IMR-90 (cell line): ENCODE measurements at regions not wholly inside any gene's neighbourhood (a gene's known extent, or its start where the extent isn't known, plus 50 kb on each side); places are given as distances from the start of the nearest gene placed in this dataset.

ENCODE experiments used
- ATAC-seq: fragments of 200-7000 bp; cut with Tn5 transposase; 2 replicates; pipeline ENCODE4 v1.9.1; 2020; ENCODE audit warnings: low read depth, mild to moderate bottlenecking, moderate library complexity
- BruUV-seq: library from RNA; stranded (reverse); fragments of 400-500 nt; replicated peaks from 2 replicates; lab custom pipeline; 2021; lab: Mats Ljungman, UMichigan
- CTCF ChIA-PET: fragments of 300-600 bp; formaldehyde crosslinking; extraction: SDS; loops from one replicate; lab custom pipeline; 2021; ENCODE audit warnings: antibody characterized with exemption; lab: Yijun Ruan, JAX
- POLR2A ChIA-PET: fragments of 300-600 bp; sonication (Branson Sonifier 250); formaldehyde crosslinking; loops from one replicate; lab custom pipeline; 2022; ENCODE audit warnings: antibody characterized with exemption; ENCODE audit not compliant: unreplicated experiment; lab: Charles Lee
- DNase-seq: peaks from one replicate; pipeline ENCODE4 v3.0.0; 2013
- H2AFZ ChIP-seq: replicated peaks from 2 replicates; pipeline ENCODE3; 2013; ENCODE audit warnings: low read length, mild to moderate bottlenecking; ENCODE audit not compliant: poor library complexity
- H2AK5ac ChIP-seq: 2 replicates; pipeline ENCODE4 v1.6.1; 2013; ENCODE audit warnings: low read depth, low read length, inconsistent platforms
- H2AK9ac ChIP-seq: replicated peaks from 2 replicates; pipeline ENCODE3; 2013; ENCODE audit warnings: mild to moderate bottlenecking, low read depth, low read length, moderate library complexity; ENCODE audit not compliant: poor library complexity
- H2BK120ac ChIP-seq: 2 replicates; pipeline ENCODE4 v1.6.1; 2013; ENCODE audit warnings: low read depth, low read length, inconsistent platforms
- H2BK15ac ChIP-seq: 3 replicates; pipeline ENCODE4 v1.6.1; 2013; ENCODE audit warnings: low read depth, low read length, inconsistent platforms
- H2BK20ac ChIP-seq: 2 replicates; pipeline ENCODE4 v1.6.1; 2013; ENCODE audit warnings: low read depth, mild to moderate bottlenecking, inconsistent platforms, low read length, moderate library complexity
- H2BK5ac ChIP-seq: 2 replicates; pipeline ENCODE4 v1.6.1; 2013; ENCODE audit warnings: mild to moderate bottlenecking, low read depth, low read length, inconsistent platforms; ENCODE audit not compliant: poor library complexity, severe bottlenecking
- H3K14ac ChIP-seq: replicated peaks from 2 replicates; pipeline ENCODE4 v1.6.1; 2013; ENCODE audit warnings: low read depth, low read length, inconsistent platforms
- H3K18ac ChIP-seq: 2 replicates; pipeline ENCODE4 v1.6.1; 2013; ENCODE audit warnings: low read depth, low read length, control low read depth
- H3K23ac ChIP-seq: 2 replicates; pipeline ENCODE4 v1.6.1; 2013; ENCODE audit warnings: low read depth, low read length, inconsistent platforms
- H3K27ac ChIP-seq: 2 replicates; pipeline ENCODE4 v1.5.1; 2013; ENCODE audit warnings: mild to moderate bottlenecking, control low read depth, low read length; ENCODE audit not compliant: insufficient read depth
- H3K27me3 ChIP-seq: 2 replicates; pipeline ENCODE4 v1.6.1; 2013; ENCODE audit warnings: low read length; ENCODE audit not compliant: control insufficient read depth, insufficient read depth
- H3K36me3 ChIP-seq: 2 replicates; pipeline ENCODE4 v1.6.1; 2013; ENCODE audit warnings: low read length, mixed read lengths; ENCODE audit not compliant: control insufficient read depth, insufficient read depth
- H3K4ac ChIP-seq: 2 replicates; pipeline ENCODE4 v1.6.1; 2013; ENCODE audit warnings: low read depth, low read length, inconsistent platforms
- H3K4me1 ChIP-seq: 2 replicates; pipeline ENCODE4 v1.6.1; 2013; ENCODE audit warnings: low read length, mixed read lengths; ENCODE audit not compliant: control insufficient read depth, insufficient read depth
- H3K4me2 ChIP-seq: 2 replicates; pipeline ENCODE4 v1.6.1; 2013; ENCODE audit warnings: low read depth, mild to moderate bottlenecking, control low read depth, low read length, moderate library complexity
- H3K4me3 ChIP-seq: 2 replicates; pipeline ENCODE4 v1.5.1; 2013; ENCODE audit warnings: low read depth, mild to moderate bottlenecking, control low read depth, low read length, moderate library complexity; ENCODE audit not compliant: insufficient read depth
- H3K56ac ChIP-seq: 2 replicates; pipeline ENCODE4 v1.6.1; 2013; ENCODE audit warnings: low read length, inconsistent platforms; ENCODE audit not compliant: insufficient read depth; ENCODE audit errors: extremely low read depth
- H3K79me1 ChIP-seq, 2 experiments: 2 replicates each; pipeline ENCODE4 v1.6.1; 2013; ENCODE audit warnings: low read length in 2 of 2, inconsistent platforms in 1 of 2, low read depth in 1 of 2
- H3K9ac ChIP-seq: 2 replicates; pipeline ENCODE4 v1.6.1; 2013; ENCODE audit warnings: low read depth, low read length, control low read depth
- H3K9me1 ChIP-seq: 2 replicates; pipeline ENCODE4 v1.6.1; 2013; ENCODE audit warnings: low read length, inconsistent platforms; ENCODE audit not compliant: insufficient read depth
- H3K9me3 ChIP-seq: 2 replicates; pipeline ENCODE4 v1.6.1; 2013; ENCODE audit warnings: low read length; ENCODE audit not compliant: control insufficient read depth, insufficient read depth
- H4K20me1 ChIP-seq: 2 replicates; pipeline ENCODE4 v1.6.1; 2013; ENCODE audit warnings: low read length, inconsistent platforms; ENCODE audit not compliant: insufficient read depth
- H4K5ac ChIP-seq: 2 replicates; pipeline ENCODE4 v1.6.1; 2013; ENCODE audit warnings: mild to moderate bottlenecking, low read depth, low read length, control low read depth
- H4K8ac ChIP-seq, 2 experiments: 2 replicates each; pipeline ENCODE4 v1.6.1; 2013; ENCODE audit warnings: low read depth in 2 of 2, low read length in 2 of 2, control low read depth in 1 of 2, inconsistent platforms in 1 of 2
- H4K91ac ChIP-seq: 2 replicates; pipeline ENCODE4 v1.6.1; 2013; ENCODE audit warnings: low read depth, low read length, inconsistent platforms; ENCODE audit not compliant: insufficient read depth
- CEBPB ChIP-seq: IDR thresholded peaks from 2 replicates; pipeline ENCODE4 v1.6.1; 2012; ENCODE audit warnings: low read depth, low read length, improper control_type of control experiment
- NFE2L2 ChIP-seq: fragments of 150-350 bp; IDR thresholded peaks from 2 replicates; pipeline ENCODE4 v1.6.1; 2016; ENCODE audit warnings: low read depth, mild to moderate bottlenecking, low read length
- SMC3 ChIP-seq: fragments of 150-350 bp; IDR thresholded peaks from 2 replicates; pipeline ENCODE4 v1.6.1; 2016; ENCODE audit warnings: low read depth, mild to moderate bottlenecking, antibody characterized with exemption, low read length, moderate library complexity
- USF2 ChIP-seq: fragments of 150-350 bp; IDR thresholded peaks from 2 replicates; pipeline ENCODE4 v1.6.1; 2017; ENCODE audit warnings: mild to moderate bottlenecking, antibody characterized with exemption, low read length, low read depth
- WGBS, 2 experiments: methylation state at CpG; one replicate each; pipeline versions ENCODE4 v1.1.5 to v1.1.7; 2013; ENCODE audit warnings: missing lambda C conversion rate in 2 of 2; ENCODE audit not compliant: insufficient read length in 1 of 2; ENCODE audit errors: extremely low coverage in 2 of 2; 5-methylcytosine and 5-hydroxymethylcytosine counted together
- dilution Hi-C: fragments of 300-500 bp; cut with HindIII; formaldehyde crosslinking; loops from one replicate; pipeline ENCODE4 v1.14.3; 2018; ENCODE audit warnings: low sequenced_read_pairs; ENCODE audit not compliant: unreplicated experiment
- in situ Hi-C: fragments of 300-500 bp; cut with MboI; formaldehyde crosslinking; loops from 3 replicates; pipeline ENCODE4 v1.14.3; 2019; ENCODE audit warnings: low sequenced_read_pairs, inconsistent platforms, mixed read lengths
- intact Hi-C: fragments of 100-400 bp; cut with micrococcal nuclease; formaldehyde crosslinking; loops from 2 replicates; pipeline ENCODE4 v1.10.0; 2022

DNA sequence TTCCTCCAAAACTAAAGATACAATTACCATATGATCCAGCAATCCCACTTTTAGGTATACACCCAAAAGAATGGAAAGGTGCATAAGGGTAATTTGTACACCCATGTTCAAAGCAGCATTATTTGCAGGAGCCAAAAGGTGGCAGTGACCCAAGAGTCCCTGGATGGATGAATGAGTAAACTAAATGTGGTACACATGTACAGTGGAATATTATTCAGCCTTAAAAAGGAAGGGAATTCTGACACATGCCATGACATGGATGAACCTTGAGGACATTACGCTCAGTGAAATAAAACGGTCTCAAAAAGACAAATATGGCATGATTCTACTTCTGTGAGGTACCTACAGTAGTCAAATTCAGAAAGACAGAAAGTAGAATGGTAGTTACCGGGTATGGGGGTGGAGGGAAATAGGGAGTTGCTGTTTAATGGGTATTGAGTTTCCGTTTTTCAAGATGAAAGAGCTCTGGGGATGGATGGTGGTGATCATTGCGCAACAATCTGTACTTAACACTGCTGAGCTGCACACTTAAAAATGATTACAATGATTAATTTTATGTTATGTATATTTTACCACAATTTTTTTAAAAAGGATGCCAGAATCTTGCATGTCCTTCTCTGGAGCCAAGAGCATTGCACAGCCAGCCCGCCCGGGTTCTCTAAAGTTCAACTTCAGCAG, 518.9 kb upstream of the JARID2 start:
- no peak overlapping the region for H3K9ac ChIP-seq
- H3K4me3 ChIP-seq: no peak overlapping the region
- no peak overlapping the region for H3K4ac ChIP-seq
- H3K9me3 ChIP-seq: no peaks in the 10 kb centered on the region
- H2AK5ac ChIP-seq: no peak overlapping the region
- DNase-seq (peak; percentile 23), ATAC-seq (no peak)
- no peak overlapping the region for H2BK15ac ChIP-seq
- no peak overlapping the region for H2AFZ ChIP-seq
- 0 out of 2 replicates have a peak, but pooled peaks cover 3% of the 10 kb centered on the region for H3K9me1 ChIP-seq
- in situ Hi-C loops (no loop called here), dilution Hi-C loops (no loop called here), intact Hi-C loops (no loop called here)
- no peak overlapping the region for H3K18ac ChIP-seq
- no peak overlapping the region for H3K23ac ChIP-seq
- no peak for TF ChIP-seq USF2
- TF ChIP-seq NFE2L2: no peak
- peak; percentile 98 for TF ChIP-seq CEBPB
- TF ChIP-seq SMC3: no peak
- H3K4me2 ChIP-seq: no peak overlapping the region
- H4K8ac ChIP-seq: no peak overlapping the region
- H2BK5ac ChIP-seq: no peak overlapping the region
- no peak overlapping the region for H4K91ac ChIP-seq
- no peak overlapping the region for H2BK120ac ChIP-seq
- no peak overlapping the region for H4K5ac ChIP-seq
- WGBS, 2 experiments: 92% methylated on average over 2 of the region's 7 CpGs; no CpG with 5 or more reads in 1 of the 2 experiments
- peaks cover 8% of the 10 kb centered on the region for H3K4me1 ChIP-seq
- no peak overlapping the region for H3K27ac ChIP-seq
- H3K36me3 ChIP-seq: no peaks in the 10 kb centered on the region
- ChIA-PET CTCF (no interaction called here), POLR2A (no interaction called here)
- H2BK20ac ChIP-seq: no peak overlapping the region
- H3K14ac ChIP-seq: no peak overlapping the region
- no peak overlapping the region for H2AK9ac ChIP-seq
- no peaks in the 10 kb centered on the region for H4K20me1 ChIP-seq
- no TSS peak for BruUV-seq
- H3K79me1 ChIP-seq: no peaks in the 10 kb centered on the region
- H3K56ac ChIP-seq: no peak overlapping the region
- H3K27me3 ChIP-seq: no peaks in the 10 kb centered on the region
